ENCODE measurements at regions not wholly inside any gene's neighbourhood (a gene's known extent, or its start where the extent isn't known, plus 50 kb on each side); places are given as distances from the start of the nearest gene placed in this dataset.

GRCh38 chr13:22387899-22388298 lies 717.0 kb downstream of the FGF9 start (continued):
- TF ChIP-seq, protein P1, sequence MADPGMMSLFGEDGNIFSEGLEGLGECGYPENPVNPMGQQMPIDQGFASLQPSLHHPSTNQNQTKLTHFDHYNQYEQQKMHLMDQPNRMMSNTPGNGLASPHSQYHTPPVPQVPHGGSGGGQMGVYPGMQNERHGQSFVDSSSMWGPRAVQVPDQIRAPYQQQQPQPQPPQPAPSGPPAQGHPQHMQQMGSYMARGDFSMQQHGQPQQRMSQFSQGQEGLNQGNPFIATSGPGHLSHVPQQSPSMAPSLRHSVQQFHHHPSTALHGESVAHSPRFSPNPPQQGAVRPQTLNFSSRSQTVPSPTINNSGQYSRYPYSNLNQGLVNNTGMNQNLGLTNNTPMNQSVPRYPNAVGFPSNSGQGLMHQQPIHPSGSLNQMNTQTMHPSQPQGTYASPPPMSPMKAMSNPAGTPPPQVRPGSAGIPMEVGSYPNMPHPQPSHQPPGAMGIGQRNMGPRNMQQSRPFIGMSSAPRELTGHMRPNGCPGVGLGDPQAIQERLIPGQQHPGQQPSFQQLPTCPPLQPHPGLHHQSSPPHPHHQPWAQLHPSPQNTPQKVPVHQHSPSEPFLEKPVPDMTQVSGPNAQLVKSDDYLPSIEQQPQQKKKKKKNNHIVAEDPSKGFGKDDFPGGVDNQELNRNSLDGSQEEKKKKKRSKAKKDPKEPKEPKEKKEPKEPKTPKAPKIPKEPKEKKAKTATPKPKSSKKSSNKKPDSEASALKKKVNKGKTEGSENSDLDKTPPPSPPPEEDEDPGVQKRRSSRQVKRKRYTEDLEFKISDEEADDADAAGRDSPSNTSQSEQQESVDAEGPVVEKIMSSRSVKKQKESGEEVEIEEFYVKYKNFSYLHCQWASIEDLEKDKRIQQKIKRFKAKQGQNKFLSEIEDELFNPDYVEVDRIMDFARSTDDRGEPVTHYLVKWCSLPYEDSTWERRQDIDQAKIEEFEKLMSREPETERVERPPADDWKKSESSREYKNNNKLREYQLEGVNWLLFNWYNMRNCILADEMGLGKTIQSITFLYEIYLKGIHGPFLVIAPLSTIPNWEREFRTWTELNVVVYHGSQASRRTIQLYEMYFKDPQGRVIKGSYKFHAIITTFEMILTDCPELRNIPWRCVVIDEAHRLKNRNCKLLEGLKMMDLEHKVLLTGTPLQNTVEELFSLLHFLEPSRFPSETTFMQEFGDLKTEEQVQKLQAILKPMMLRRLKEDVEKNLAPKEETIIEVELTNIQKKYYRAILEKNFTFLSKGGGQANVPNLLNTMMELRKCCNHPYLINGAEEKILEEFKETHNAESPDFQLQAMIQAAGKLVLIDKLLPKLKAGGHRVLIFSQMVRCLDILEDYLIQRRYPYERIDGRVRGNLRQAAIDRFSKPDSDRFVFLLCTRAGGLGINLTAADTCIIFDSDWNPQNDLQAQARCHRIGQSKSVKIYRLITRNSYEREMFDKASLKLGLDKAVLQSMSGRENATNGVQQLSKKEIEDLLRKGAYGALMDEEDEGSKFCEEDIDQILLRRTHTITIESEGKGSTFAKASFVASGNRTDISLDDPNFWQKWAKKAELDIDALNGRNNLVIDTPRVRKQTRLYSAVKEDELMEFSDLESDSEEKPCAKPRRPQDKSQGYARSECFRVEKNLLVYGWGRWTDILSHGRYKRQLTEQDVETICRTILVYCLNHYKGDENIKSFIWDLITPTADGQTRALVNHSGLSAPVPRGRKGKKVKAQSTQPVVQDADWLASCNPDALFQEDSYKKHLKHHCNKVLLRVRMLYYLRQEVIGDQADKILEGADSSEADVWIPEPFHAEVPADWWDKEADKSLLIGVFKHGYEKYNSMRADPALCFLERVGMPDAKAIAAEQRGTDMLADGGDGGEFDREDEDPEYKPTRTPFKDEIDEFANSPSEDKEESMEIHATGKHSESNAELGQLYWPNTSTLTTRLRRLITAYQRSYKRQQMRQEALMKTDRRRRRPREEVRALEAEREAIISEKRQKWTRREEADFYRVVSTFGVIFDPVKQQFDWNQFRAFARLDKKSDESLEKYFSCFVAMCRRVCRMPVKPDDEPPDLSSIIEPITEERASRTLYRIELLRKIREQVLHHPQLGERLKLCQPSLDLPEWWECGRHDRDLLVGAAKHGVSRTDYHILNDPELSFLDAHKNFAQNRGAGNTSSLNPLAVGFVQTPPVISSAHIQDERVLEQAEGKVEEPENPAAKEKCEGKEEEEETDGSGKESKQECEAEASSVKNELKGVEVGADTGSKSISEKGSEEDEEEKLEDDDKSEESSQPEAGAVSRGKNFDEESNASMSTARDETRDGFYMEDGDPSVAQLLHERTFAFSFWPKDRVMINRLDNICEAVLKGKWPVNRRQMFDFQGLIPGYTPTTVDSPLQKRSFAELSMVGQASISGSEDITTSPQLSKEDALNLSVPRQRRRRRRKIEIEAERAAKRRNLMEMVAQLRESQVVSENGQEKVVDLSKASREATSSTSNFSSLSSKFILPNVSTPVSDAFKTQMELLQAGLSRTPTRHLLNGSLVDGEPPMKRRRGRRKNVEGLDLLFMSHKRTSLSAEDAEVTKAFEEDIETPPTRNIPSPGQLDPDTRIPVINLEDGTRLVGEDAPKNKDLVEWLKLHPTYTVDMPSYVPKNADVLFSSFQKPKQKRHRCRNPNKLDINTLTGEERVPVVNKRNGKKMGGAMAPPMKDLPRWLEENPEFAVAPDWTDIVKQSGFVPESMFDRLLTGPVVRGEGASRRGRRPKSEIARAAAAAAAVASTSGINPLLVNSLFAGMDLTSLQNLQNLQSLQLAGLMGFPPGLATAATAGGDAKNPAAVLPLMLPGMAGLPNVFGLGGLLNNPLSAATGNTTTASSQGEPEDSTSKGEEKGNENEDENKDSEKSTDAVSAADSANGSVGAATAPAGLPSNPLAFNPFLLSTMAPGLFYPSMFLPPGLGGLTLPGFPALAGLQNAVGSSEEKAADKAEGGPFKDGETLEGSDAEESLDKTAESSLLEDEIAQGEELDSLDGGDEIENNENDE (IDR thresholded peaks at IDR 0.05; ENCODE audit: low read depth, low read length), result no peak
- no peak for TF ChIP-seq ZNF197 (CRISPR knock-in tag; IDR thresholded peaks at IDR 0.05; ENCODE audit: low read depth)
- TF ChIP-seq ATF6 (CRISPR knock-in tag; IDR thresholded peaks at IDR 0.05), result no peak
- no peak for TF ChIP-seq NCOA6 (IDR thresholded peaks at IDR 0.05)
